ENCODE measurements at regions not wholly inside any gene's neighbourhood (a gene's known extent, or its start where the extent isn't known, plus 50 kb on each side); places are given as distances from the start of the nearest gene placed in this dataset.

GRCh38 chr1:168825820-168826219, 96.8 kb upstream of the DPT start:
- intact Hi-C loops (cut with DNase I), result loop anchor here in 2 of 10 donors (10.0 kb wide), 2 partner anchors 91 to 191 kb away; no protein-coding TSS in a partner anchor
- 75 to 82% methylated on average over 3 of the region's 3 CpGs for WGBS, 2 donors
- peaks cover 0 to 33% (median 12%) of the 10 kb centered on the region in 9 donors for H3K4me1 ChIP-seq

GRCh38 chr1:168826269-168826668, 97.3 kb upstream of the DPT start:
- DNase-seq (no peak), ATAC-seq (no peak)
- no peaks in the 10 kb centered on the region for H3K36me3 ChIP-seq
- intact Hi-C loops (cut with DNase I), result loop anchor here in 2 of 10 donors (10.0 kb wide), 2 partner anchors 91 to 191 kb away; no protein-coding TSS in a partner anchor
- no peaks in the 10 kb centered on the region for H3K27me3 ChIP-seq
- 83 to 90% methylated on average over 3 of the region's 3 CpGs for WGBS, 2 donors
- no peak overlapping the region for H3K27ac ChIP-seq
- TF ChIP-seq CTCF (IDR thresholded peaks at IDR 0.05), result no peak
- no peak overlapping the region for H3K4me3 ChIP-seq
- peaks cover 0 to 33% (median 12%) of the 10 kb centered on the region in 9 donors for H3K4me1 ChIP-seq
- H3K9me3 ChIP-seq, result no peaks in the 10 kb centered on the region

More at GRCh38 chr1:168825820-168826219, 96.8 kb upstream of the DPT start:
- DNase-seq (no peak), ATAC-seq (no peak)
- no peak overlapping the region for H3K4me3 ChIP-seq
- no peaks in the 10 kb centered on the region for H3K27me3 ChIP-seq
- no peaks in the 10 kb centered on the region for H3K9me3 ChIP-seq
- no peak for TF ChIP-seq CTCF (IDR thresholded peaks at IDR 0.05)
- H3K27ac ChIP-seq, result no peak overlapping the region
- no peaks in the 10 kb centered on the region for H3K36me3 ChIP-seq

DNA sequence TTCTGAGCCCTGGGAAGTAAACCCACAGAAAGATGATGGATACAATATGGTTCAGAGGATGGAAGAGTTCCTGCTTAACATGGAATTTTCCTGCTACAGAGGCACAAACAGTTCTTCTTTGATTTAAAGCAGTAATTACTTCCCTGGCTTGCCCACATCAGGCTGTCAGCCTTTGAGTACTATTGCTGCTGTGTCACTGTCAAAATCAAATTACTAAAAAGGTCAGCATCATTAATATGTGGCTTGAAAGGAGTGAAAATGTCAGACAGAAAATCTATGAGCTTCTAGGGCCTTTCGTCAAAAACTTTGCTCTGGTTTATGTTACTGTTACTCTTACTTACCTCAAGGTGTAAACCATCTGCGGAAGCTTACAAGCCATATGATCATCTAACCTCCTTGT, 98.6 kb upstream of the DPT start:
- TF ChIP-seq CTCF (IDR thresholded peaks at IDR 0.05), result no peak
- H3K4me3 ChIP-seq, result no peak overlapping the region
- ATAC-seq (no peak), DNase-seq (no peak)
- intact Hi-C loops (cut with DNase I), result loop anchor here in 2 of 10 donors (10.0 kb wide), 2 partner anchors 93 to 193 kb away; no protein-coding TSS in a partner anchor
- 95% methylated on average over 2 of the region's 2 CpGs for WGBS, 2 donors
- no peaks in the 10 kb centered on the region for H3K36me3 ChIP-seq
- peaks cover 0 to 35% (median 12%) of the 10 kb centered on the region in 9 donors for H3K4me1 ChIP-seq
- no peak overlapping the region for H3K27ac ChIP-seq
- no peaks in the 10 kb centered on the region for H3K9me3 ChIP-seq
- H3K27me3 ChIP-seq, result no peaks in the 10 kb centered on the region

DNA sequence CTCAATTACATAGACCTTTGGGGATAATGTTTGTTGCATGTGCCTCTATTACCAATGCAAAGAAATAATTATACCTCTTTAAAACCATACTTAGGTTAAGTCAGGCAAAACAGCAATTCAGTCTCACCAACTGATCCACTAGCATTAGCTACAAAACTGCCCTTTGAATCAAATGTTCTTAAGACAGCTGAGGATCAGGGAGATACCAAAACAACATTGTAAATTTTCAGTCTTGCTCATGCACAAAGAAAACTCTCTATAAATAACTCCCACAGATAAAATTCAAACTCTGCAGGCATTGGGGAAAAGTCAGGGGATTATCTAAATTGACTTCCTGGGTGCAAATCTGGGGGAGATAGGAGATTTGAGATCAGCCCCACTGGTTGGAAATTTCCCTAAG, 100.9 kb upstream of the DPT start:
- intact Hi-C loops (cut with DNase I), result loop anchor here in 3 of 10 donors (10.0 kb wide), 4 partner anchors 65 to 275 kb away; partner anchors contain the start of gene ATP1B1 (in 1 of the 3)
- Histone ChIP-seq H3K27me3 (no peaks in the 10 kb centered on the region), H3K4me3 (no peak overlapping the region), H3K27ac (no peak overlapping the region), H3K36me3 (no peaks in the 10 kb centered on the region), H3K9me3 (no peaks in the 10 kb centered on the region), H3K4me1 (peaks cover 0 to 34% (median 18%) of the 10 kb centered on the region in 9 donors)
- no peak for TF ChIP-seq CTCF (IDR thresholded peaks at IDR 0.05)
- DNase-seq (no peak), ATAC-seq (no peak)

Measured in heart right ventricle (tissue), 16 donors.